K562 (cell line): ENCODE measurements at regions not wholly inside any gene's neighbourhood (a gene's known extent, or its start where the extent isn't known, plus 50 kb on each side); places are given as distances from the start of the nearest gene placed in this dataset.

Source experiments
- ATAC-seq: fragments of 200-7000 bp; cut with Tn5 transposase; 3 replicates; pipeline ENCODE4 v1.9.1; 2020; ENCODE audit warnings: moderate library complexity
- BruUV-seq: library from RNA; stranded (reverse); fragments of 400-500 nt; replicated peaks from 2 replicates; lab custom pipeline; 2021; lab: Mats Ljungman, UMichigan
- CTCF ChIA-PET: fragments of 300-600 bp; formaldehyde crosslinking; extraction: SDS; loops from one replicate; lab custom pipeline; 2021; ENCODE audit warnings: low intra/inter-chr PET ratio; lab: Yijun Ruan, JAX
- POLR2A ChIA-PET: fragments of 300-600, 350-650 bp; sonication (Branson Sonifier 250); formaldehyde crosslinking; extraction: SDS; loops from one replicate; lab custom pipeline; 2021; ENCODE audit warnings: antibody characterized with exemption, inconsistent platforms; lab: Yijun Ruan, JAX
- DNase-seq, 4 experiments: peaks; one replicate each; pipeline versions ENCODE4 v3.0.0 to v3.0.0-alpha.2; 2011 to 2018; ENCODE audit warnings: low spot score in 3 of 4, mixed read lengths in 3 of 4; ENCODE audit errors: extremely low read depth in 1 of 4
- FAIRE-seq: peaks from 2 replicates; lab custom pipeline; 2011; peaks lifted over from hg19 to GRCh38; lab: Jason Lieb, UNC
- H2AFZ ChIP-seq: 2 replicates; pipeline ENCODE4 v1.6.0; 2011; ENCODE audit warnings: low read depth, low read length, control low read depth, inconsistent platforms
- H3K27ac ChIP-seq: fragments of 200-600 bp; 3 replicates; pipeline ENCODE4 v1.8.0; 2011; ENCODE audit warnings: low read depth, mild to moderate bottlenecking, control low read depth, inconsistent platforms, low read length, moderate library complexity, mixed read lengths; ENCODE audit errors: extremely low read depth
- H3K27me3 ChIP-seq, 2 experiments: fragments of 300-600 bp in 1 of 2; 2 replicates in 1 of 2; 3 replicates in 1 of 2; pipeline versions ENCODE4 v1.6.0 to v1.8.0; 2011; ENCODE audit warnings: inconsistent platforms in 2 of 2, low read length in 2 of 2, mild to moderate bottlenecking in 1 of 2, mixed read lengths in 1 of 2, moderate library complexity in 1 of 2; ENCODE audit not compliant: control insufficient read depth in 2 of 2, insufficient read depth in 2 of 2
- H3K36me3 ChIP-seq: fragments of 300-600 bp; 3 replicates; pipeline ENCODE4 v1.8.0; 2011; ENCODE audit warnings: mild to moderate bottlenecking, low read length, inconsistent platforms; ENCODE audit not compliant: control insufficient read depth, insufficient read depth
- H3K4me1 ChIP-seq, 2 experiments: fragments of 200-600 bp in 1 of 2; replicated peaks in 1 of 2; 2 replicates in 1 of 2; 3 replicates in 1 of 2; pipeline versions ENCODE4 v1.5.1 to v1.8.0; 2011; ENCODE audit warnings: inconsistent platforms in 2 of 2, low read length in 2 of 2, mild to moderate bottlenecking in 1 of 2, mixed read lengths in 1 of 2, moderate library complexity in 1 of 2; ENCODE audit not compliant: control insufficient read depth in 2 of 2, insufficient read depth in 2 of 2
- H3K4me2 ChIP-seq: 2 replicates; pipeline ENCODE4 v1.6.1; 2011; ENCODE audit warnings: low read length, control low read depth, inconsistent platforms, mixed read lengths; ENCODE audit not compliant: insufficient read depth
- H3K4me3 ChIP-seq: fragments of 200-600 bp; sonication (generic), shearing (Covaris generic); 2 replicates; pipeline ENCODE4 v1.5.1; 2016; ENCODE audit warnings: control low read depth, inconsistent platforms
- H3K79me2 ChIP-seq: fragments of 200-600 bp; 3 replicates; pipeline ENCODE4 v1.8.0; 2011; ENCODE audit warnings: low read length, inconsistent platforms; ENCODE audit not compliant: control insufficient read depth, insufficient read depth
- H3K9ac ChIP-seq, 2 experiments: 2 replicates each; pipeline versions ENCODE4 v1.6.0 to v1.6.1; 2011; ENCODE audit warnings: low read depth in 2 of 2, low read length in 2 of 2, control low read depth in 1 of 2, inconsistent platforms in 1 of 2, mild to moderate bottlenecking in 1 of 2, mixed read lengths in 1 of 2; ENCODE audit not compliant: insufficient read depth in 1 of 2
- H3K9me1 ChIP-seq: one replicate; pipeline ENCODE4 v1.6.0; 2011; ENCODE audit warnings: inconsistent platforms, mild to moderate bottlenecking, low read length, moderate library complexity; ENCODE audit not compliant: control insufficient read depth, insufficient read depth
- H3K9me3 ChIP-seq: replicated peaks from 2 replicates; pipeline ENCODE4 v1.5.1; 2011; ENCODE audit warnings: low read depth, low read length, inconsistent platforms; ENCODE audit not compliant: control insufficient read depth, insufficient read depth
- H4K20me1 ChIP-seq: replicated peaks from 2 replicates; pipeline ENCODE4 v1.6.1; 2011; ENCODE audit warnings: low read length, inconsistent platforms, mixed read lengths; ENCODE audit not compliant: control insufficient read depth, insufficient read depth
- ARID2 ChIP-seq: fragments of 450-650 bp; IDR thresholded peaks from 2 replicates; pipeline ENCODE4 v1.6.1; 2017; ENCODE audit warnings: antibody characterized with exemption, mild to moderate bottlenecking
- C11orf30 ChIP-seq: fragments of 450-650 bp; IDR thresholded peaks from 2 replicates; pipeline ENCODE4 v1.6.1; 2016; ENCODE audit warnings: low read depth, mild to moderate bottlenecking
- CBFA2T2 ChIP-seq: fragments of 450-650 bp; conservative IDR thresholded peaks from 2 replicates; pipeline ENCODE4 v1.6.1; 2017; ENCODE audit warnings: mild to moderate bottlenecking
- HNRNPLL ChIP-seq: fragments of 200-400 bp; formaldehyde crosslinking; IDR thresholded peaks from 2 replicates; pipeline ENCODE4 v1.6.1; 2017; ENCODE audit warnings: low read length, low read depth, mild to moderate bottlenecking; ENCODE audit not compliant: poor library complexity, severe bottlenecking
- NFIC ChIP-seq: fragments of 450-650 bp; IDR thresholded peaks from 2 replicates; pipeline ENCODE4 v1.6.1; 2017; ENCODE audit warnings: mild to moderate bottlenecking, inconsistent platforms
- ZNF316 ChIP-seq: fragments of 450-650 bp; IDR thresholded peaks from 2 replicates; pipeline ENCODE4 v1.6.1; 2016
- in situ Hi-C: fragments of 300-500 bp; cut with MboI; formaldehyde crosslinking; loops from 4 replicates; pipeline ENCODE4 v1.15.0; 2018; ENCODE audit warnings: inconsistent platforms, mixed read lengths
- intact Hi-C: fragments of 100-400 bp; cut with micrococcal nuclease; formaldehyde crosslinking; loops from 2 replicates; pipeline ENCODE4 v1.14.2; 2022

DNA sequence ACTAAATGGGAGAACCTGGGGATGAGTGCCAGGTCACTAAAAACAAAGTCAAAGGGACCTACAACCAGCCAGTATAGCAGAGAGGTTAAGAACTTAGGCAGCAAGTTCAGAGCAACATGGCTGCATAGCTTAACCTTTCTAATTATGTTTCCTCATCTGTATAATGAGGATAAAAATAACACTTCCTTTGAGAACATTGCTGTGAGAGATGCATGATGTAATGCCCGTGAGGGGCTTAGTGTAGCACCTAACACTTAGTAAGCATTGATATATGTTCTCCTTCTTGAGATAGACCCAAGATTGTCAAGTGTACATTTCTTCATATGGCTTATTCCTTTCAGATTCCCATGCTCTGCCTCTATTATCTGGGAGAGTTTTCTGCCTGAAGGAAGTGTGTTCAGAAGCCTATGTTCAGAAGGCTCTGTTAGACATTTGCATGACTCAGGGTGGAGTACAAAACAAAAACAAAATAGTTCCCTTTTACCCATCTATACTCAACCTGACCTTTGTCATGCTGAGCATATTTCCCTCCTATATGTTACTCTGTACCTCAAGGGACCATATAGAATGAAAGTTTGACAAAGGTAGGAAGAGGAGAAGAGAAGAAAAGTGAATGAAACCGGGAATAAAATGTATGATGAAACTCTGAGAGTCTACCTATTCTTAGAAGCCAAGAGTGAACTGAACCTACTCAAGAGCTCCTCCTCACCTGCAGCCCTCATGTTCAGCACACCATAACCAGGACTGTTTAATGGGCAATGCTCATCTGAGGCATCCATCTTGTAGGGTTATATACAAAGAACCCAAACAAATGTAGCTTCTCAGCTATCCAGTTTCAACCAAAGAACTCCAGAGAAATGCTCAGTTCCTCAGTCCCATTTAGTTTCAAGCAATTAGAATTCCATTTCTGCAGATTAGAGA lies 70.7 kb upstream of the KCNMB2 start (continued):
- no peak for TF ChIP-seq NFIC
- no peak for TF ChIP-seq CBFA2T2
- TF ChIP-seq ARID2 = no peak

- in situ Hi-C loops = loop anchor here (25.0 kb wide), 1 partner anchor 839 kb away; the partner anchor contains the start of gene ZNF639
- Histone ChIP-seq H3K79me2 (no peaks in the 10 kb centered on the region), H3K9ac (no peak overlapping the region), H3K9me3 (no peaks in the 10 kb centered on the region), H4K20me1 (no peaks in the 10 kb centered on the region), H3K27ac (no peak overlapping the region), H3K4me2 (no peak overlapping the region), H3K36me3 (no peaks in the 10 kb centered on the region), H3K9me1 (no peaks in the 10 kb centered on the region), H2AFZ (no peak overlapping the region), H3K4me3 (no peak overlapping the region), H3K27me3 (no peaks in the 10 kb centered on the region), H3K4me1 (no peaks in the 10 kb centered on the region)
- no peak for FAIRE-seq
- intact Hi-C loops = no loop called here
- BruUV-seq = no TSS peak
- ATAC-seq = no peak
- ChIA-PET POLR2A (no interaction called here), CTCF (no interaction called here)
- TF ChIP-seq HNRNPLL = no peak
- TF ChIP-seq ZNF316 = peak; percentile 68
- TF ChIP-seq C11orf30 = peak; percentile 38; the same call in 1 of the 2 replicates
- no peak for DNase-seq
Measured at GRCh38 chr3:178472941-178473340, 63.3 kb upstream of the KCNMB2 start.
